NB4 (cell line): ENCODE measurements at regions not wholly inside any gene's neighbourhood (a gene's known extent, or its start where the extent isn't known, plus 50 kb on each side); places are given as distances from the start of the nearest gene placed in this dataset.

Experiments used
- CTCF ChIP-seq: IDR thresholded peaks from one replicate; pipeline ENCODE4 v1.5.1; 2012; ENCODE audit warnings: low read depth, low read length
- MAX ChIP-seq: IDR thresholded peaks from 2 replicates; pipeline ENCODE4 v1.6.1; 2011; ENCODE audit warnings: low read depth, low read length
- POLR2A ChIP-seq: IDR thresholded peaks from 2 replicates; pipeline ENCODE4 v1.6.1; 2011; ENCODE audit warnings: mild to moderate bottlenecking; ENCODE audit not compliant: insufficient read length; ENCODE audit errors: extremely low read depth

- TF ChIP-seq CTCF (no peak), POLR2A (no peak), MAX (no peak)
Observed at GRCh38 chr2:107602801-107603200, 223.9 kb upstream of the RGPD4 start.
